ENCODE measurements at regions not wholly inside any gene's neighbourhood (a gene's known extent, or its start where the extent isn't known, plus 50 kb on each side); places are given as distances from the start of the nearest gene placed in this dataset.

DNA sequence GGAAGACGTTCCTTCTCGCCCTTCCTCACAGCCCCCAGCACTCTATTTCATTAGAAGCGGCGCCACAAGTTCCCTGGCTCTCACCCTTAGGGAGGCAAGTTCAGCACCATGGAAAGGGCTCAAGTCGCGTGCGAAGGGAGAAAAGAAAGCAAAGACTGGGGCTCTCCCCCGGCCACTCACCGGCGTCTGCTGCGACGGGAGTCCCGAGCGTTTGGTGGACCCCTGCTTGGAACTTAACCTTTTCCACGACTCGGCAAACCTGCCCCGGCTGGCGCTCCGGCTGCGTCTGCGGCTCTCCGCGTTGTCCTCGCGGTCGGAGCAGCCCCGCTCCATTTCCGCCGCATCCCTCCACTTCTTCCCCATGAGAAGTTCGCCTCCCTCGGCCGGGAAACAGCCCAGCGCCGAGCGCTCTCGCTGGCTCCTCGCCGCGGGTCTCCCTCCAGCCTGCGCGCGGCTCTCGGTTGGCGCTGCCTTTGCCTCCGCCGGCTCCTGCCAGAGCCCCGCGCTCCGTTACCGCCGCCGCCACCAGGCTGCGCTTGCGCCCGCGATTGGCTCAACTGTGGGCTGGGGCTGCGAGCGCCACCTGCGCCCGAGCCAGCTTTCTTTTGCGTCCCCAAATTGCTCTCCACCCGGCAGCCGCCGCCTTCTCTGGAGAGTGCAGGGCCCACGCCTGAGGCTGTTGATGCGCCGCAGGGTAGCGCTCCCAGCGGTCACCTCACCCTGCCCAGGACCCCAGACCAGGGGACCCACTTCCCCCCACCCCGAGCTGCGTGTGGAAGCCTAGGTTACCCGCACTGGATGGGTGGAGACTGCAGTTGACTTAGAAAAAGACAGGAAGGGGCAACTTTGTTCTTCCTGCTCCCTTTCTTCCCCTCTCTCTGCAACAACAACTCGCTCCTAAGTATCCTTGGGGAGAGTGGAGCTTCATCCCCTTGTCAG is 321.6 kb downstream of the CEMIP2 start:
- no peak for TF ChIP-seq MAFK (IDR thresholded peaks at IDR 0.05; ENCODE audit: partially characterized antibody)
- no peak for TF ChIP-seq POLR2A (IDR thresholded peaks at IDR 0.05; ENCODE audit: low read length)
- TF ChIP-seq JUNB (IDR thresholded peaks at IDR 0.05): no peak

Data from A549 (cell line).